OCI-LY1 (cell line): ENCODE measurements at regions not wholly inside any gene's neighbourhood (a gene's known extent, or its start where the extent isn't known, plus 50 kb on each side); places are given as distances from the start of the nearest gene placed in this dataset.

Source experiments
- H2AFZ ChIP-seq: fragments of 200-600 bp; sonication (generic), shearing (Covaris generic); 2 replicates; pipeline ENCODE4 v1.6.0; 2014; ENCODE audit warnings: antibody characterized with exemption, mild to moderate bottlenecking, low read length
- H3F3A ChIP-seq: fragments of 200-600 bp; sonication (generic), shearing (Covaris generic); 2 replicates; pipeline ENCODE4 v1.6.0; 2014; ENCODE audit warnings: mild to moderate bottlenecking, antibody characterized with exemption, low read length, moderate library complexity; ENCODE audit not compliant: insufficient read depth
- H3K27ac ChIP-seq: fragments of 200-600 bp; sonication (generic); 2 replicates; pipeline ENCODE4 v1.5.1; 2014; ENCODE audit warnings: low read length, mixed run types, mild to moderate bottlenecking, low read depth; ENCODE audit not compliant: poor library complexity, severe bottlenecking
- H3K27me3 ChIP-seq: fragments of 200-600 bp; sonication (generic); 2 replicates; pipeline ENCODE4 v1.6.0; 2014; ENCODE audit warnings: antibody characterized with exemption, mild to moderate bottlenecking, low read length, moderate library complexity; ENCODE audit not compliant: insufficient read depth
- H3K36me3 ChIP-seq: fragments of 200-600 bp; sonication (generic); 2 replicates; pipeline ENCODE4 v1.6.1; 2014; ENCODE audit warnings: mild to moderate bottlenecking, antibody characterized with exemption, low read length, moderate library complexity, mixed read lengths; ENCODE audit not compliant: insufficient read depth
- H3K4me1 ChIP-seq: fragments of 200-600 bp; sonication (generic); 2 replicates; pipeline ENCODE4 v1.5.1; 2014; ENCODE audit warnings: mild to moderate bottlenecking, low read length, moderate library complexity; ENCODE audit not compliant: insufficient read depth, severe bottlenecking
- H3K4me2 ChIP-seq: fragments of 200-600 bp; sonication (generic), shearing (Covaris generic); 2 replicates; pipeline ENCODE4 v1.6.1; 2014; ENCODE audit warnings: low read length
- H3K4me3 ChIP-seq: fragments of 200-600 bp; sonication (generic); 2 replicates; pipeline ENCODE4 v1.5.1; 2014; ENCODE audit warnings: low read length, low read depth, mild to moderate bottlenecking, mixed read lengths; ENCODE audit not compliant: poor library complexity, severe bottlenecking
- H3K79me2 ChIP-seq: fragments of 200-600 bp; shearing (Covaris generic); 2 replicates; pipeline ENCODE4 v1.6.1; 2016; ENCODE audit warnings: mixed run types, low read length, mixed read lengths; ENCODE audit not compliant: insufficient read depth
- H3K9ac ChIP-seq: fragments of 200-600 bp; sonication (generic), shearing (Covaris generic); 2 replicates; pipeline ENCODE4 v1.6.1; 2014; ENCODE audit warnings: mild to moderate bottlenecking, low read length, mixed read lengths
- H3K9me2 ChIP-seq: fragments of 200-600 bp; sonication (generic), shearing (Covaris generic); 2 replicates; pipeline ENCODE4 v1.6.1; 2014; ENCODE audit warnings: low read depth, mild to moderate bottlenecking, low read length, mixed read lengths
- H3K9me3 ChIP-seq: fragments of 200-600 bp; shearing (Covaris generic); 2 replicates; pipeline ENCODE4 v1.6.1; 2014; ENCODE audit warnings: low read length, mixed read lengths
- H4K20me1 ChIP-seq: fragments of 200-600 bp; sonication (generic), shearing (Covaris generic); 2 replicates; pipeline ENCODE4 v1.6.0; 2016; ENCODE audit warnings: mild to moderate bottlenecking, low read length; ENCODE audit not compliant: insufficient read depth
- EZH2 ChIP-seq: fragments of 200-600 bp; sonication (generic), shearing (Covaris generic); IDR thresholded peaks from 2 replicates; pipeline ENCODE4 v1.8.0; 2017; ENCODE audit warnings: borderline replicate concordance, mixed run types, mild to moderate bottlenecking, antibody characterized with exemption, low read length, moderate library complexity, mixed read lengths
- TF ChIP-seq, protein P1 (sequence below): fragments of 200-600 bp; sonication (generic), shearing (Covaris generic); IDR thresholded peaks from 2 replicates; pipeline ENCODE4 v1.5.1; 2017; ENCODE audit warnings: mild to moderate bottlenecking, antibody characterized with exemption, low read length, moderate library complexity, mixed read lengths

DNA sequence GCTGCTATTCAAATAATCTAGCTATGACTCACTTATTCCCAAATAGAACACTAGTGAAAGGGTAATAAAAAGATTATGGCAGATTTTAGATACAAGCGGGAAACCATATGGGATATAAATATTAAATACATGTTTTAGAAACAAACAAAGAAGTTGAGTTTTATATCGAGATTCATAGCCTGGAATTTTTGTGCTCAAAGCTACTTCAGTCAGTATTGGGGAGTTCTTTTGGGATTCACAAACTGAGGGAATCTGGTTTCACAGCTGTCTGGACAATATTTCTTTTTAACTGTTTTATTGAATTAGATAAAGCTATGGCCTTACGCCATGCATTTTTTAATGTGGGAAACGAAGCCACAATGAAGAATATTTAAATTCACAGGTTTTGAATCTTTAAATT is 257.1 kb upstream of the PCDH20 start:
- no peaks in the 10 kb centered on the region for H3K27me3 ChIP-seq
- no peaks in the 10 kb centered on the region for H3K36me3 ChIP-seq
- H3K4me3 ChIP-seq: no peak overlapping the region
- no peak overlapping the region for H2AFZ ChIP-seq
- no peak overlapping the region for H3K27ac ChIP-seq
- no peaks in the 10 kb centered on the region for H3K9me2 ChIP-seq
- TF ChIP-seq EZH2: no peak
- TF ChIP-seq, protein P1, sequence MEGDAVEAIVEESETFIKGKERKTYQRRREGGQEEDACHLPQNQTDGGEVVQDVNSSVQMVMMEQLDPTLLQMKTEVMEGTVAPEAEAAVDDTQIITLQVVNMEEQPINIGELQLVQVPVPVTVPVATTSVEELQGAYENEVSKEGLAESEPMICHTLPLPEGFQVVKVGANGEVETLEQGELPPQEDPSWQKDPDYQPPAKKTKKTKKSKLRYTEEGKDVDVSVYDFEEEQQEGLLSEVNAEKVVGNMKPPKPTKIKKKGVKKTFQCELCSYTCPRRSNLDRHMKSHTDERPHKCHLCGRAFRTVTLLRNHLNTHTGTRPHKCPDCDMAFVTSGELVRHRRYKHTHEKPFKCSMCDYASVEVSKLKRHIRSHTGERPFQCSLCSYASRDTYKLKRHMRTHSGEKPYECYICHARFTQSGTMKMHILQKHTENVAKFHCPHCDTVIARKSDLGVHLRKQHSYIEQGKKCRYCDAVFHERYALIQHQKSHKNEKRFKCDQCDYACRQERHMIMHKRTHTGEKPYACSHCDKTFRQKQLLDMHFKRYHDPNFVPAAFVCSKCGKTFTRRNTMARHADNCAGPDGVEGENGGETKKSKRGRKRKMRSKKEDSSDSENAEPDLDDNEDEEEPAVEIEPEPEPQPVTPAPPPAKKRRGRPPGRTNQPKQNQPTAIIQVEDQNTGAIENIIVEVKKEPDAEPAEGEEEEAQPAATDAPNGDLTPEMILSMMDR: no peak
- no peak overlapping the region for H3K9ac ChIP-seq
- no peaks in the 10 kb centered on the region for H3K79me2 ChIP-seq
- no peaks in the 10 kb centered on the region for H3F3A ChIP-seq
- no peaks in the 10 kb centered on the region for H3K9me3 ChIP-seq
- no peak overlapping the region for H3K4me2 ChIP-seq
- H3K4me1 ChIP-seq: no peaks in the 10 kb centered on the region
- no peaks in the 10 kb centered on the region for H4K20me1 ChIP-seq

DNA sequence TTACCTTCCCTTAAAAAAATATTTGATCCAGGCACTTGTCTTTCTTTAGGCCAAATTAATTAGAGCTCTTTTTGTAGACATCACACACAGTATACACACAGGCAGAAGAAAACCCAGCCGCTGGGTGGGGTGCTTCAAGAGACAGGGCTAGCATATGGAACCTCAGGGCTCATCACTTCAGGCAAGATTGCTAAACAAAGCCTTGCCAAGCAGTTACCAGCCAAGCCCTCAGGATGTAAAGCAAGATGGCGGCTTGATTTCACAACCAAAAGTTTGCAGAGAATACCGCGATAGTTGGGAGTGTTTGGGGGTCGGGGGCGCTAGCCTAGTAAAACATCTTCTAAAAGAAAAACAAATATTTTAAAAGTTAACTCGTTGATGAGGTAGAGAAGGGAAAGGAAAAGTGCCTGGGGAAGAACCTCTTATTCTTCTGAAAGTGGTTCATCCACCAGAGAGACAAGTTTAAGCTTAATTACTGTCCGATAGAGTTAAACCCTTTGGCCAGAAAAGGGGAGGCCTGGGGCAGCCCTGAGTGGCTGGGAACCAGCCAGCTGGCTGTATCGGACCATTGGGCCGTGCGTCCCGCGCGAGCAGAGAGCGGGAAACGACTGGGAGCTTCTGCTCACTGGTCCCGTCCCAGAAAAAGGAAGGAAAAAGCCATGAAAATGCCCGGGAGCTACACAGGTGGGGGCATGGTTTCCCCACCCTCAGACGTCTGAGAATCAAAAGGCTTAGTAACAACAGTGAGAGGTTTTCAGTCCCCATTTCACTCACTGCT is 254.9 kb upstream of the PCDH20 start:
- H3K79me2 ChIP-seq: no peaks in the 10 kb centered on the region
- H3F3A ChIP-seq: no peaks in the 10 kb centered on the region
- H3K4me2 ChIP-seq: no peak overlapping the region
- no peak overlapping the region for H3K27ac ChIP-seq
- no peak overlapping the region for H3K9ac ChIP-seq
- H3K9me3 ChIP-seq: no peaks in the 10 kb centered on the region
- no peaks in the 10 kb centered on the region for H4K20me1 ChIP-seq
- no peak overlapping the region for H2AFZ ChIP-seq
- H3K27me3 ChIP-seq: no peaks in the 10 kb centered on the region
- no peak overlapping the region for H3K4me3 ChIP-seq
- no peaks in the 10 kb centered on the region for H3K36me3 ChIP-seq
- no peaks in the 10 kb centered on the region for H3K4me1 ChIP-seq
- TF ChIP-seq EZH2: no peak
- TF ChIP-seq, protein P1: no peak
- H3K9me2 ChIP-seq: no peaks in the 10 kb centered on the region

DNA sequence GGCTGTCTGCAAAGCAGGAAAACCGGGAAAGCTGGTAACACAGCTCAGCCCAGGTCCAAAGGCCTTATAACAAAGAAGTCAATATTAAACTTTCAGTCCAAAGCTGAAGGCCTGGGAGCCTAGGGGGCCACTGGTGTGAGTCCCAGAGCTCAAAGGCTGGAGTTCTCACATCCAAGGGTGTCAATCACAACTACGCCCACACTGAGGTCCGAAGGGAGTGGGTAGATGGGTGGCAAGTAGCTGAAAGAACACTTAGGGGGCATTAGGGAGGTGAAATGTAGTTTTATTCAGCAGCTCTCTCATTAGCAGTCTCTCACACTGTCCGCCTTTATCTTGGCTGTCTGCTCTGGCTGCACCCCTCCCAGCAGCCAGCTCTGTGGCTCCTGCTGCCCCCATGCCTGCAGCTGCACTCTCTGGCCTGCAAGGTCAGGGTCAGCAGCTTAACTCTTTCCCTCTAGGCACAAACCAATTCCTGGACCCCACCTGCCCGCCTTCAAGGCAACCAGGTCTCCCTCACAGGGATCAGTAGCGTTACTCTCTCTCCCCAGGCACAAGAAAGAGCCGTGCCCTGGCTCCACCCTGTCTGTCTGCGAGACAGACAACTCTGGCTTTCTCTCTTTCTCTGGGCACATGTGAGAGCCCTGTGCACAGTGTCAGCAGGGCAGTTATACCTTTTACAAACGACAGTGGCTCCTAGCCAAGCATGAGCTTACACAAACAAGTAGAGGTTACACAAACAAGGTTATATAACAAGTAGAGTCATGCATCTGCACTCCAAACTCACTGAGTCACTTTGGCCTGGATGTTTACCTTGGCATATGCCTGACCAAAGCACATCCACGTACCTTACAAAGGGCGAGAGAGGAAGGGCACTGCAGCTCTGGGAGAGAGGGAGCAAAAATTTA is 249.4 kb upstream of the PCDH20 start:
- Histone ChIP-seq H3K9me2 (no peaks in the 10 kb centered on the region), H3K4me1 (no peaks in the 10 kb centered on the region), H3K4me3 (no peak overlapping the region), H3K4me2 (no peak overlapping the region), H3K9me3 (no peaks in the 10 kb centered on the region), H2AFZ (no peak overlapping the region), H3K27ac (no peak overlapping the region), H3K36me3 (no peaks in the 10 kb centered on the region), H3K9ac (no peak overlapping the region), H3K79me2 (no peaks in the 10 kb centered on the region), H3K27me3 (no peaks in the 10 kb centered on the region), H4K20me1 (no peaks in the 10 kb centered on the region), H3F3A (no peaks in the 10 kb centered on the region)
- no peak for TF ChIP-seq EZH2
- TF ChIP-seq, protein P1: no peak
